Hepatocyte (in vitro differentiated cells): ENCODE measurements at regions not wholly inside any gene's neighbourhood (a gene's known extent, or its start where the extent isn't known, plus 50 kb on each side); places are given as distances from the start of the nearest gene placed in this dataset.

Experiments used
- DNase-seq: peaks from one replicate; pipeline ENCODE4 v3.0.0-alpha.2; 2016; ENCODE audit warnings: low spot score
- H2AFZ ChIP-seq: fragments of 200-600 bp; sonication (generic); 2 replicates; pipeline ENCODE4 v1.6.0; 2016; ENCODE audit warnings: antibody characterized with exemption, mild to moderate bottlenecking
- H3K27ac ChIP-seq: fragments of 200-600 bp; sonication (generic); 2 replicates; pipeline ENCODE4 v1.5.1; 2016; ENCODE audit warnings: mild to moderate bottlenecking
- H3K27me3 ChIP-seq: fragments of 200-600 bp; sonication (generic); 2 replicates; pipeline ENCODE4 v1.6.1; 2016
- H3K36me3 ChIP-seq: fragments of 200-600 bp; sonication (generic); replicated peaks from 2 replicates; pipeline ENCODE4 v1.5.1; 2016; ENCODE audit warnings: low read depth; ENCODE audit not compliant: insufficient read depth
- H3K4me1 ChIP-seq: fragments of 200-600 bp; sonication (generic); 2 replicates; pipeline ENCODE4 v1.5.1; 2016; ENCODE audit warnings: mild to moderate bottlenecking, moderate library complexity; ENCODE audit not compliant: insufficient read depth
- H3K4me2 ChIP-seq: fragments of 200-600 bp; sonication (generic); 2 replicates; pipeline ENCODE4 v1.6.0; 2016
- H3K4me3 ChIP-seq: fragments of 200-600 bp; sonication (generic); 2 replicates; pipeline ENCODE4 v1.5.1; 2016; ENCODE audit warnings: mild to moderate bottlenecking
- H3K79me2 ChIP-seq: fragments of 200-600 bp; sonication (generic); 2 replicates; pipeline ENCODE4 v1.6.0; 2017; ENCODE audit warnings: mild to moderate bottlenecking
- H3K9me2 ChIP-seq: fragments of 200-600 bp; sonication (generic); replicated peaks from 2 replicates; pipeline ENCODE4 v1.6.0; 2017; ENCODE audit warnings: mild to moderate bottlenecking; ENCODE audit not compliant: insufficient read depth
- H3K9me3 ChIP-seq: fragments of 200-600 bp; sonication (generic); 2 replicates; pipeline ENCODE4 v1.5.1; 2016; ENCODE audit warnings: low read depth, mild to moderate bottlenecking
- H4K20me1 ChIP-seq: fragments of 200-600 bp; sonication (generic); 2 replicates; pipeline ENCODE4 v1.6.0; 2016; ENCODE audit warnings: mild to moderate bottlenecking; ENCODE audit not compliant: insufficient read depth, poor library complexity, severe bottlenecking
- EZH2 ChIP-seq: fragments of 200-600 bp; sonication (generic); IDR thresholded peaks from 2 replicates; pipeline ENCODE4 v1.6.1; 2016; ENCODE audit warnings: antibody characterized with exemption, mild to moderate bottlenecking, borderline replicate concordance
- EZH2phosphoT487 ChIP-seq: fragments of 200-600 bp; sonication (generic); IDR thresholded peaks from one replicate; pipeline ENCODE4 v1.6.1; 2018; ENCODE audit warnings: antibody characterized with exemption, mild to moderate bottlenecking, low read depth, moderate library complexity; ENCODE audit not compliant: unreplicated experiment, severe bottlenecking
- WGBS: methylation state at CpG from one replicate; pipeline ENCODE4 v1.1.6; 2016; ENCODE audit warnings: low lambda C conversion rate; ENCODE audit errors: missing lambda C conversion rate; 5-methylcytosine and 5-hydroxymethylcytosine counted together
- TF ChIP-seq, protein P1 (sequence below): fragments of 200-600 bp; sonication (generic); IDR thresholded peaks from 2 replicates; pipeline ENCODE4 v1.5.1; 2016; ENCODE audit warnings: antibody characterized with exemption, mild to moderate bottlenecking; ENCODE audit not compliant: poor library complexity

DNA sequence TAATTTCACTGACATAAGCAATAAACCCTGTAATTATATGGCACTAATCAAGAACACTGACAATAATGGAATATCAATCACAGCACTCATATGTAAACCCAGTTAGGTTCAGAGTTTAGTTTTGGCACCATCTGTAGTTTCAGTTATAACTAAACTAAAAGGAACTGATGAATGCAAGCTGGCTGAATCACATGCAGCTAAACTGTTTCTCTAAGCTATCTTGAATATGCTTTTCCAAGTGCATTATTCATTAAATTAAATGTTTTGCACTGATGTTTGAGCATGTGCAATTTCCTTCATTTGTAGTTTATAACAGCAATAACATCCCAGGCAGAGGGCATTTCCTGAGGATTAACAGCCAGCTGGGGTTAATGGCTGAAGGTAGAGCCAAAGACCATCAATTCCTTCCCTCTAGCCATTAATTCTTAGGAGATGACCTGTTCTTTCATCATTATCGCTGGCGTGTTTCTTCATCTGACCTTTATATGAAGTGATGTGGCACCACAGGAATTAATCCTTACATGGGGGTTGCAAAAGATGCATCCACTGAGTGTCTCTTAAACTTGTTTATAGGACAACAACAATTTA lies 562.8 kb upstream of the IGFBP7 start:
- Histone ChIP-seq H3K27me3 (no peaks in the 10 kb centered on the region), H3K9me3 (no peaks in the 10 kb centered on the region), H3K36me3 (no peaks in the 10 kb centered on the region), H3K9me2 (no peaks in the 10 kb centered on the region), H3K4me2 (no peak overlapping the region), H4K20me1 (no peaks in the 10 kb centered on the region), H2AFZ (no peak overlapping the region), H3K4me1 (no peaks in the 10 kb centered on the region), H3K27ac (no peak overlapping the region), H3K4me3 (no peak overlapping the region), H3K79me2 (no peaks in the 10 kb centered on the region)
- no peak for DNase-seq
- TF ChIP-seq EZH2phosphoT487 (no peak), EZH2 (no peak)
- TF ChIP-seq, protein P1, sequence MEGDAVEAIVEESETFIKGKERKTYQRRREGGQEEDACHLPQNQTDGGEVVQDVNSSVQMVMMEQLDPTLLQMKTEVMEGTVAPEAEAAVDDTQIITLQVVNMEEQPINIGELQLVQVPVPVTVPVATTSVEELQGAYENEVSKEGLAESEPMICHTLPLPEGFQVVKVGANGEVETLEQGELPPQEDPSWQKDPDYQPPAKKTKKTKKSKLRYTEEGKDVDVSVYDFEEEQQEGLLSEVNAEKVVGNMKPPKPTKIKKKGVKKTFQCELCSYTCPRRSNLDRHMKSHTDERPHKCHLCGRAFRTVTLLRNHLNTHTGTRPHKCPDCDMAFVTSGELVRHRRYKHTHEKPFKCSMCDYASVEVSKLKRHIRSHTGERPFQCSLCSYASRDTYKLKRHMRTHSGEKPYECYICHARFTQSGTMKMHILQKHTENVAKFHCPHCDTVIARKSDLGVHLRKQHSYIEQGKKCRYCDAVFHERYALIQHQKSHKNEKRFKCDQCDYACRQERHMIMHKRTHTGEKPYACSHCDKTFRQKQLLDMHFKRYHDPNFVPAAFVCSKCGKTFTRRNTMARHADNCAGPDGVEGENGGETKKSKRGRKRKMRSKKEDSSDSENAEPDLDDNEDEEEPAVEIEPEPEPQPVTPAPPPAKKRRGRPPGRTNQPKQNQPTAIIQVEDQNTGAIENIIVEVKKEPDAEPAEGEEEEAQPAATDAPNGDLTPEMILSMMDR = no peak
- WGBS = 81% methylated on average over 2 of the region's 2 CpGs

GRCh38 chr4:57668621-57669020 lies 558.4 kb upstream of the IGFBP7 start:
- H3K4me3 ChIP-seq = no peak overlapping the region

DNA sequence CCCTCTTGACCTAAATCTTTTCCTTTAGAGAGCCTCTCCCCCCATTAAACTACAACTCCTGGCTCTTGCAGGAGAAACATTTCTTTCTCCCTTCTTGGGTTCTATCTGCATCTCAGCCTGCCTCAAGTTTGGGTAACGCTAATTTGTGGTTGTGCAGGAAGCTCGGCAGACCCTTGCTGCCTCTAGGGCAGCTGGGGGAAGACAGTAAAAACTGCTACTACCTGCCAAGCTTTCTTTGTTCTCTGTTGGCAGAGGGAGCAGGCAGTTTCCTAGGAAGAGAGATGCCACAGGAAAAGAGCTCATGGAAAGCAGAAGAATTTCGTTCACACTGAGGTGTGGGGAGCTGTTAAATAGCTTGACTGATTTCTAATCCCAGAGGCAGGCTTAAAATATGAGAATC lies 555.6 kb upstream of the IGFBP7 start:
- H3K36me3 ChIP-seq = no peaks in the 10 kb centered on the region
- no peak overlapping the region for H3K4me2 ChIP-seq
- WGBS = 77% methylated on average over 3 of the region's 3 CpGs
- TF ChIP-seq, protein P1 = no peak
- TF ChIP-seq EZH2 (no peak), EZH2phosphoT487 (no peak)
- no peaks in the 10 kb centered on the region for H3K9me3 ChIP-seq
- DNase-seq = no peak
- no peaks in the 10 kb centered on the region for H3K27me3 ChIP-seq
- H2AFZ ChIP-seq = no peak overlapping the region
- H4K20me1 ChIP-seq = no peaks in the 10 kb centered on the region
- H3K9me2 ChIP-seq = no peaks in the 10 kb centered on the region
- no peak overlapping the region for H3K27ac ChIP-seq
- no peak overlapping the region for H3K4me3 ChIP-seq
- no peaks in the 10 kb centered on the region for H3K79me2 ChIP-seq
- no peaks in the 10 kb centered on the region for H3K4me1 ChIP-seq

More at GRCh38 chr4:57668621-57669020, 558.4 kb upstream of the IGFBP7 start:
- 60% methylated on average over 2 of the region's 2 CpGs for WGBS
- Histone ChIP-seq H2AFZ (no peak overlapping the region), H3K36me3 (no peaks in the 10 kb centered on the region), H3K27ac (peak overlapping the region; percentile 38), H4K20me1 (no peaks in the 10 kb centered on the region), H3K27me3 (no peaks in the 10 kb centered on the region), H3K4me1 (no peaks in the 10 kb centered on the region), H3K79me2 (no peaks in the 10 kb centered on the region), H3K4me2 (no peak overlapping the region), H3K9me3 (no peaks in the 10 kb centered on the region), H3K9me2 (no peaks in the 10 kb centered on the region)
- TF ChIP-seq EZH2phosphoT487 (no peak), EZH2 (no peak)
- TF ChIP-seq, protein P1 = no peak
- peak; percentile 28 for DNase-seq
